H1 (cell line): ENCODE measurements at regions not wholly inside any gene's neighbourhood (a gene's known extent, or its start where the extent isn't known, plus 50 kb on each side); places are given as distances from the start of the nearest gene placed in this dataset.

Experiments
- ASH2L ChIP-seq: fragments of 200-600, 300-600 bp; sonication (generic); IDR thresholded peaks from one replicate; pipeline ENCODE4 v1.7.1; 2017; ENCODE audit warnings: low read length
- CREB1 ChIP-seq: IDR thresholded peaks from 2 replicates; pipeline ENCODE4 v1.6.1; 2012; ENCODE audit warnings: inconsistent platforms
- KDM1A ChIP-seq: fragments of 200-600, 300-600 bp; sonication (generic); IDR thresholded peaks from 2 replicates; pipeline ENCODE4 v1.7.1; 2016; ENCODE audit warnings: mild to moderate bottlenecking, low read length, borderline replicate concordance
- NRF1 ChIP-seq: IDR thresholded peaks from 2 replicates; pipeline ENCODE4 v1.6.1; 2011; ENCODE audit warnings: mild to moderate bottlenecking, low read depth, low read length, improper control_type of control experiment
- RFX5 ChIP-seq: IDR thresholded peaks from 2 replicates; pipeline ENCODE4 v1.6.1; 2011; ENCODE audit warnings: low read depth, low read length, improper control_type of control experiment, borderline replicate concordance
- SUZ12 ChIP-seq: fragments of 200-600 bp; sonication (generic); IDR thresholded peaks from 2 replicates; pipeline ENCODE4 v1.6.1; 2012; ENCODE audit warnings: mild to moderate bottlenecking, inconsistent platforms, low read length, moderate library complexity, mixed read lengths

DNA sequence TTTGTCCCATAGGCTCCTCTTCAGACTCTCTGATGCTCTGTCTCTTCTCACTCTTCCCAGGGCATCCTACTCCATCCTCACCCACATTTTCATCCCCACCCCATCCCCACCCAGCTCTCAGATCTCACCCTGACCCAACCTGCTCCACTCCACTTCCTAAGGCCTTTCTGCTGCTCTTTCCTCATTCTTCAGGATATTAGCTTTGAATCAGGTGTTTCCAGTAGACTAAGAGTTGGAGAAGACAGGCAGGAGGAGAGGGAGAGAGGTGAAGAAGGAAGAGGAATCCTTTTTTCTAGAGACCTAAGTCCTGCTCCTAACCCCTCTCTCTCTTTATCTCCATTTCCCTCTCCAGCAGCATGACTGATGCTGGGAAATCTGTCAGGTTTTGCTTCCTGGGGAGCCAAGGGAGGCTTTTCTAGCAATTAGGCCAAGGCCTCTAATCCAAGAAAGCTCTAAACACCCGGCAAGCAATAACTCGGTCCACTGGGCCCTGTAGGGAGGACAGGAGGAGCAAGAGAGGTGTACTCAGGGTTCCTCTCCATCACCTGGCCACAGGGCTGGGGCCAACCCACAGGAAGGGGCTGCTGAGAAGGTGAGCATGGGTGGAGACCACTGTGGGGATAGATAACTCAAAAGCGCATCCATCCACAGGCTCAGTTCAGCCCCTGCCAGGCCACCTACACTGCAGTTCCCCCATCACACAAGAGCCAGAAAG is 133.3 kb downstream of the TMEM132E start (continued):
- TF ChIP-seq KDM1A, result no peak
- TF ChIP-seq ASH2L, result no peak
- TF ChIP-seq SUZ12, result no peak
- TF ChIP-seq NRF1, result no peak
- no peak for TF ChIP-seq RFX5
- TF ChIP-seq CREB1, result no peak
